CD4-positive, alpha-beta T cell treated with Interleukin-6 for 4 hours (primary cell): ENCODE measurements at regions not wholly inside any gene's neighbourhood (a gene's known extent, or its start where the extent isn't known, plus 50 kb on each side); places are given as distances from the start of the nearest gene placed in this dataset.
A peak's percentile ranks its signal among the peaks of the same experiment; 100 is the strongest.

Experiments used
- DNase-seq: peaks from one replicate; pipeline ENCODE4 v3.0.0-alpha.2; 2020; ENCODE audit warnings: mixed read lengths

DNA sequence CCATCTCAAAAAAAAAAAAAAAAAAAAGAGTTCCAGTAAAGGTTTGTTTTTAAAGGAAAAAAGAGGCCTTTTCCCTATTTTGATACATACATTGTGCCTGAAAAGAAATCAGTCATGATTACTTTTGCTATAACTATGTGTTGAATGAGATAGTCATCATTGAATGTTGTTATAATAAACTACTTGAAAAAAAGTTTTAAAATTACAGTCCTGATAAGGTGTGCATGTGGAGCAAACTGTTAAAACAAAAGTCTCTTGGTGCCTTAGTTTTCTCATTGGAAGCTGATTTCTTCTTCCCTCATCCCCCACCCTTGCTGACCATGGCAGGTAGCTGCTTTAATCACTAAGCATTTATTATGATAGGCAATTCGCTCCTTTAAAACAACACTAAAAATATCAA, 172.3 kb upstream of the TBCA start:
- DNase-seq = no peak

DNA sequence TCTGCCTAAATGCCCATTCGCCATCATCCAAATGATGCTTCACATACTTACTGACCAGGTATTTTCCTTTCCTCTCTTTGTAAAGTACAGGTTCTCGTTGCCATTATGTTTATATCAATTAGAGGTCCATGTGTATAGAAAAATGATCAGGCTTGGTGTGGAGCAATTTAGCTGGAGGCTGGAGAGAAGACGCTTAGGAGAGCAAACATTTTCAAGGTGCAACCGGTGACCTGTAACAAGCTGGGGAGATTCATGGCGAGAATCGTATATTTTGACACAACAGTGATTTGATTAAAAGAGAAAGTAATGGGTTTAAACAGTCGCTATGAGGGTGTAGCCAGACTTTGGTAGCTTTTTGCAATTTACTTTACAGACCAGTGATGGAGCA, 170.9 kb upstream of the TBCA start:
- no peak for DNase-seq

DNA sequence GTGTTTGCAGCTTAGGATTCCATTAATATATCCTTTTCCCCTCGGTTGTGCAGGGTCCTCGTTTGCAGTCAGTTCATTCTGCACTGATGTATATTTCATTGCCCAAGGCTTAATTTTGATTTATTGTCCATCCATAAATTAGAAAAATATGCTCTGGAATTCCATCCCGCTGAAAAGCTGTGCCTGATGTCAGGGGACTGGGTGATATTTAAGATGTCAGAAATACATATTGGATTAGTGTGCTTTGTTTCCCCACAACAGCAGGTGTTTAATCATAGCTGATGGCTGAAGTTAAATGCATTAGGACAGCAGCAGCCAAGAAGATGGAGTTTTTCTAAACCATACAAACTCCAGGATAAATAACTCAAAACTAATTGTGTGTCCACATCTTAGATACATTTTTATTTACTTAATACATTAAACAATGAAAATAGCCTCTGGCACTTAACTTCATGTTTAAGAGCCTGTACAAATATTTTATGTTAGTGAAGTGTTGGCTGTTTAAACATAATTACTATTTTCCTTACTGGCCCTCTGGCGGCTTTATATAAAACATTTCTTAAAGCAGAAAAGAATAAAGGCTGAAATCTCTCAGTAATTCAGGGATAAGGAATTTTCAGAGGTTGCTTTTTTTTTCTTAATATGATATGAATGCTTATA, 170.4 kb upstream of the TBCA start:
- no peak for DNase-seq

DNA sequence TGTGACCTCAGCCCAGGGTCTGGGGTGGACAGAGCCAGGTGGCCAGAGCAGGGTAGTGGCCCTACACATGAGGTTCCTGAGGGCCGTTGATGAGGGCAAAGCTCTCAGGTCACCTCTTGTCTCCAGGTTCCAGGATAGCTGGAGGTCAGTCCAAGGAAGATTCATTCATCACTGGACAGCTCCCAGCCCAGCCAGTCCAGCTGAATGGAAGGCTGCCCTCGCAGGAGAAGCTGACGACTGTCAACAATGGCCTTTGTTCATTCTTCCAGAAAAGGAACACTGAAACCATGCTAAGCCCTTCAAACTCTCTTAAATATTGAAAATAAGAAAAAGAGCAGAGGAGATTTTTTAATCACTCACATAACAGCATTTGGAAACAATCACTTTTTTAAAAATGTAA, 169.7 kb upstream of the TBCA start:
- no peak for DNase-seq

DNA sequence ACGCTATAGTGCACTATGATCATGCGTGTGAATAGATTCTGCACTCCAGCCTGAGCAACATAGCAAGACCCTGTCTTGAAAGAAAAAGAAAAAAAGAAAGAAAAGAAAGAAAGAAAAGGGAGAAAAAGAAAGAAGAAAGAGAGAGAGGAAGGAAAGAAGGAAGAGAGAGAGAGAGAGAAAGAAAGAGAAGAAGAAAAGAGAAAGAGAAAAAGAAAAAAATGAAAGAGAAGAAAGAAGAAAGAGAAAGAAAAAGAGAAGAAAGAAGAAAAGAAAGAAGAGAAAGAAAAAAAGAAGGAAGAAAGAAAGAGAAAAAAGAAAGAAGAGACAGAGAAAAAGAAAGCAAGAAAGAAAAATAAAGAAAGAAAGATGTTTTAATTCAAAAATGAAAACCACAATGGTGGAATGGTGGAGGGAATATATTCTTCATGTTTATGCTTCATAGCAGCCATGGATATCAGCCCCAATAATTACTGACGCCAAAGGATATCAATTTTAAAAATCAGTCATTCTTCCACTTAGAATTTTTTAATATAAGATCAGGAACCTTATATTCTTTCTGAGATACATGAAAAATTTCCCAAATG, 168.7 kb upstream of the TBCA start:
- DNase-seq = no peak

DNA sequence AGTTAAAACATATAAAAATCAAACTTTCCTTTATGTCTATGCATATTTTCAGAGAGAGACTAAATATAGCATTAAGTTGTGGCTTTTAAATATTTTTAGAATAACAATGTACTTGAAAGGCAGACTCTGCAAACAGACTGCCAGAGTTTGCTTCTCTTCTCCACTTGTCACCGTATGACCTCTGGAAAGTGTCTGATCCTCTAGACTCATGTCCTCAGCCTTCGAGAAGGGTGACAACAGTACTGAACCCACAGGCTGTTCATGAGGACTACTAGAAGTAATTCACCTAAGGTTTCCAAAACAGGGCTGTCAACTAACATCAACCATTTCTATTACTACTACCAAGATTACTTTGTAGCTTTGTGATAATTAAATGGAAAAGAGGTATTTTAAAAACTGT, 167.7 kb upstream of the TBCA start:
- DNase-seq = no peak

DNA sequence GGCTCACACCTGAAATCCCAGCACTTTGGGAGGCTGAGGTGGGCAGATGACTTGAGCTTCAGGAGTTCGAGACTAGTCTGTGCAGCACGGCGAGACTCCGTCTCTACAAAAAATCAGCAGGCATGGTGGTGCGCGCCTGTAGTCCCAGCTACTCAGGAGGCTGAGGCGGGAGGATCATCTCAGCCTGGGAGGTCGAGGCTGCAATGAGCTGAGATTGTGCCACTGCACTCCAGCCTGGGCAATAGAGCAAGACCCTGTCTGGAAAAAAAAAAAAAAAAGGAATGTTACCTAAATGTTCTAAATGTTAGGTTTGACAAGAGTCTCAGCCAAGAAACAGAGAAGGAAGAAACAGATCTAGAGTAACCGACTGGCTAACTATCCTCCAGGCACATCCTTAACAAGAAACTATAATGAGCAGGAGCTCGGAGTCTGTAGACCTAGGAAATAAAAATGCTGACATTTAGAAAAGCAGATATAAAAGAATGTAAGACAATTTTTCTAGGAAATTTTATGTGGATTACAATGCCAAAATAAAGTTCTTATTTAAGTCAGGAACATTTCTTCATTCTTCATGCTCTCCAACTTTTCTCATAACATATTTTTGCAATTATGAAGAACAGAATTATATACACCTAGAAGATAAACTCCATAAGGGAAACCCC, 166.6 kb upstream of the TBCA start:
- DNase-seq = no peak

DNA sequence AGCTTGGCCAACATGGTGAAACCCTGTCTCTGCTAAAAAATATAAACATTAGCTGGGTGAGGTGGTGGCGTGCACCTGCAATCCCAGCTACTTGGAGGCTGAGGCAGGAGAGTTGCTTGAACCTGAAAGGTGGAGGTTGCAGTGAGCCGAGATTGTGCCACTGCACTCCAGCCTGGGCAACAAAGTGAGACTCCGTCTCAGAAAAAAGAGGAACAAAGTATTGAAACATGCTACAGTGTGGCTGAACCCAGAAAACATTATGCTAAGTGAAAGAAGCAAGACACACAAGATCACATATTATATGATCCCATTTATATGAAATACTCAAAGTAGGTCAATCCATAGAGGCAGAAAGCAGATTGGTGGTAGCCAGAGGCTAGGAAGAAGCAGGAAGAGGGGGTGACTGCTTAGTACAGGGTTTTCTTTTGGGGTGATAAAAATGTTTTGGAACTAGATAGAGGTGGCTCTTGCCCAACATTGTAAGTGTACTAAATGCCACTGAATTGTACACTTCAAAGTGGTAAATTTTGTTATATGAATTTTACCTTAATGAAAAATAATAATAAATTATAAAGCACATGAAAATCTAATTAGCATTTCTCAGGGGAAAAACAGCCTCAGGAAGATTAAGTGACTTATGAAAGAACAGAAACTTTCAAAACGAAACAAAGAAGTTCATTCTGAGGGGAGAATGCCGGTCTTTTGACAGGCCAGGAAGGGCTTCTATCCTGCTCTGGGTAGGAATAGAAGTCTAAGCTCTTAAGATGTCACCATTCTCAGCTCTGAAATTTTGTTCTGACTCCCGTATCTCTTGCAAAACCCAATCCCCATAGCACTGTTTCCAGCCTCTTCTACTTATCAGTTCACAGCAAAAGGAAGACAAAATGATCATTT, 161.1 kb upstream of the TBCA start:
- DNase-seq = no peak

DNA sequence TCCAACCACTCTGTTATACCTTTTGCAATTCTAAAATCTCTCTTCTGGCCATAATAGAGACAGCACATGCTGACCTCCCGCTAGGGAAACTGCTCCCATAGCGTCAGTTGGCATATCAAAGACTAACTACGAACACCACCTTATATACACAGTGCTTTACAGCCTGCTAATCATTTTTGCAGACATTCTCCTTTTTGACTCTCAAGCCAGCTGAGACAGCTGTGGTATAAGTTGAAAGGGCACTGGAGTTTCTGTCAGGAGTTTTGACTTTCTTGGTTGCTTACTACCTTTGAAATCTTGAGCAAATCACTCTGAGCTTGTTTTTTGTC, 160.2 kb upstream of the TBCA start:
- DNase-seq = no peak

DNA sequence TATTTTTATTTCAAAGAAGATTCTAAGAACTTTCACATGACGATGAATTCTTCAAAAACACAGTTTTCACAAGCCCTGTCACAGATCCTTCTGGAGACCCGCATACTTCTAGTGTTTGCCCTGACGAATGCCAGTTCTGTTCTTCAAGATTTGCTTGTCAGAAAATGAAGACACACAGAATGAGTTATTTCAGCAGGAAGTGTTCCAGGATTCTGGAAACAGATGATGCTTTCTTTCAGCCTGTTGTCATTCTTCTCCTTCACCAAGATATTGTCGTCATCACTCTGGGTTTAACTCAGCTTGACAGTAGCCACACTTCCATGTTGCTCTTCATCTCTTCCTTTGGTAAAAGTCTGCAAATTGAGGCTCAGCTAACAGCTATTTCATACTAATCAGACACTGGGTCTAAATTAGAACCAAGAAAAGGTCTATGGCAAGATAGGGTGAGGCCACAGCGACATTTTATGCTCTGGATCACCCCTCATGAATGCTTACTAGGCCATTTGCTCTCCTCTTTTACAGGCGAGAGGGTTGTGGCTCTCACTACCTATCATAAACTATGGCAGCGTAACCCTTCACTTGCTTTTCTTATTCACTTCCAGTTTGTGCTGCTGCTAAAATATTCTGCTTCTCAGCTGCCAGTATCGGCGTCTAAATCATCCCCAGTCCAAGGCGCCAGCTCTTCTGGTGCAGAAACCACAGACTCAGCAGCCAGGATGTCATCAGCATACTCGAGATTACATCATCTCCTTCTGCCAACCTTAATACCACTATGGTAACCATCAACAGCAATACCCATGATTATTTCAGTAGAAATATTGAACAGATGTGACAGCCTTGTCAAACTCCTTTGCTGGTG, 159.6 kb upstream of the TBCA start:
- peak; percentile 24 for DNase-seq

DNA sequence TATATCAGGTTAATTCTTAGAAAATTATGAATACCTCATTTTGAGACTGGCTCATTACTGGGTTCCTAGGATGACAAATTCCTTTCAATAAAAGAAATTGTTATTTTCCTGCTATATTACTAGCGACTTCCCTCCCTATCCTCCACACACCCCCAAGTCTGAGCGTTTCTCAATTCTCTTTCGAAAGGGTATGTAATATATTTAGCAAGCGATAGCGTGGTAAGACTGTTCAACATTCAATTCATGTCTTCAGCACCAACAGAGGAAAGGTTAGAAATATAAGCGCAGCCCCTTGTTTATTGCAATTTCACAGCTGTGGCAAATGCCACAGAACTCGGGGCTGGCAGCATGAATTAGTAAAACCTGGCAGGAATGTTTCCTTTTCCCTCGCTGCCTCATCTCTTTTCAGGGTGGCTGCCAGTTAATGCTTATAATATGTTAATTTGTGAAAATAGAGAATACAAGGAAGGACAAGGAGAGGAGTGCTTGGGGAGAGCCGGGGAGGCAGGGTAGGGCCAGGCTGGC, 152.7 kb upstream of the TBCA start:
- DNase-seq = no peak

DNA sequence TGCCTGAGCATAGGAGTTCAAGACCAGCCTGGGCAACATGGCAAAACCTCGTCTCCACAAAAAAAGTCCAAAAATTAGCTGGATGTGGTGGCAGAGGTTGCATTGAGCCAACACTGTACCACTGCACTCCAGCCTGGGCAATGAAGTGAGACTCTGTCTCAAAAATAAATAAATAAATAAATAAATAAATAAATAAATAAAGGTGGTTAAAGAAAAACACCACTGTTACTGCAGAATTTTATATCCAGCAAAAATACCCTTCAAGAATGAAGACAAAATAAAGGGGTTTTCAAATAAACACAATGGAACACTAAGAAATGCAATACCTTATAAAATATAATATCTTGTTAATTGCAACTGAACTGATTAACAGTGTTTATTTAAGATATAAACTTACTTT, 150.2 kb upstream of the TBCA start:
- DNase-seq = no peak

DNA sequence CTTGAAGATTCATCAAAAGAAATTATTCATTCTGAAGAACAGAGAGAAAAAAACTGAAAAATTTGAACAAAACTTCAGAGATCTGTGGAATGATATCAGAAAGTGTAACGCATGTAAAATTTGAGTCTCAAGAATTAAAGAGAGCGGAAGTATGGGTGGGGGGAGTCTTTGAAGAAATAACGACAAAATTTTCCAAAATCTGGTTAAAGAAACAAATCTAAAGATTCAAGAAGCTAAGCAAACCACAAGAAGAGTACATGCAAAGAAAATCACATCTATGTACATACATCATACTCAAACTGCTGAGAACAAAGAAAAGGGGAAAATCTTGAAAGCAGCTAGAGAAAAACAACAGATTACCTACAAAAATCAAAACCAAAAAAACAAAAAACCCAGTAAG, 149.4 kb upstream of the TBCA start:
- DNase-seq = no peak

DNA sequence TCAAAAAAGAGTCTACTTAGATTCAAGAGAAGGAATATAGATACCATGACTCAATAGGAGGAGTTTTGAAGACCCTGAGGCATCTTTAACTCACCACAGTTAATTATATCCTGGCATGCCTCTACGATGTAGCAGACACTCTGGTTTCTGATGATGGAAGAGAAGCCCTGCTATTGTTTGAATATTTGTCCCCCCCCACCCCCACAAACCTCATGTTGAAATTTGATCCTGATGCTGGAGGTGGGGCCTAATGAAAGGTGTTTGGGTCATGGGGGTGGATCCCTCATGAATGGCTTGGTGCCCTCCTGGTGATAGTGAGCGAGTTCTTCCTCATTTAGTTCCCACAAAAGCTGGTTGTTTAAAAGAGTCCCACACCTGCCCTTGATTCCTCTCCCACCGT, 147.9 kb upstream of the TBCA start:
- DNase-seq = no peak

DNA sequence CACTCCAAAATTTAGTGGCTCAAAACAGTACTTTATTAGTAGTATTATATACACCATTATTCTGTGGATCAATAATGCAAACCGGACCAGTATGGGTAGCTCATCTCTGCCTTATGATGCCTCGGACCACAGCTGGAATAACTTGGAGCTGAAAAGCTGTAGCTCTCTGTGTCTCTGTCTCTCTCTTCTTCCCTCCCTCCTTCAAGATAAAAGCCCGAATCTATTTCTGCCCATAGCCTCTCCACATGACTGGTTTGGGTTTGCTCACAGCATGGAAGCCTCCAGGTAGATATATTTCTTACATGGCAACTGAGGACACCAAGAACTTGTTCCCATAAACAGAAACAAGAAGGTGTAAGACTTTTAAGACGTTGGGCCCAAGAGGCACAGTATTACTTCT, 147.5 kb upstream of the TBCA start:
- DNase-seq = no peak

DNA sequence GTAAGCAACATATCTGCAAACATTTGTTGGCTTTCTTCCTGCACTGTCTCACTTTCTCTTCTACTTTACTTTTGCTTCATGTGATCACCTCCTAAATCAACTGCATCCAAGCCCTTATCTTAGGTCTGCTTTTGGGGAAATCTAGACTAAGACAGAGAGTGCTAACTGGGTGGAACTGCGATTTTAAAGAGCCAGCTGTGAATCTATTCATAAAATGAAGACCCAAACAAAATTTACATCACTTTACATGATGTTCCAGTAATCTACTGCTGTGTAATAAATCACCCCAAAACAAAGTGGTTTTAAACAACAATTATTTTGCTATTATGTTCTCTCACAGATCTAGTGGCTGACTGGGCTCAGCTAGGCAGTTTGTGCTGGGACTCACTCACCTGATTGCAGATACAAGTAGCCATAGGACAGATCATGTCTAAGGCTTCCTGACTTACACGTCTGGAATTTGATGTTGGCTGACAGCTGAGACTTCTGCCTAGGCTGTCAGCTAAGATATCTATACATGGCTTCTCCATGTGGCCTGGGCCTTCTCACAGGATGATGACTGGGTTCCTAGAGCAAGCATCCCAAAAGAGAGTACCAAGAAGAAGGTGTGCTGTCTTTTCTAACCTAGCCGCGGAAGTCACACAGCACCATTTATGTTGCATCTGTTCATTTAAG, 145.1 kb upstream of the TBCA start:
- no peak for DNase-seq

DNA sequence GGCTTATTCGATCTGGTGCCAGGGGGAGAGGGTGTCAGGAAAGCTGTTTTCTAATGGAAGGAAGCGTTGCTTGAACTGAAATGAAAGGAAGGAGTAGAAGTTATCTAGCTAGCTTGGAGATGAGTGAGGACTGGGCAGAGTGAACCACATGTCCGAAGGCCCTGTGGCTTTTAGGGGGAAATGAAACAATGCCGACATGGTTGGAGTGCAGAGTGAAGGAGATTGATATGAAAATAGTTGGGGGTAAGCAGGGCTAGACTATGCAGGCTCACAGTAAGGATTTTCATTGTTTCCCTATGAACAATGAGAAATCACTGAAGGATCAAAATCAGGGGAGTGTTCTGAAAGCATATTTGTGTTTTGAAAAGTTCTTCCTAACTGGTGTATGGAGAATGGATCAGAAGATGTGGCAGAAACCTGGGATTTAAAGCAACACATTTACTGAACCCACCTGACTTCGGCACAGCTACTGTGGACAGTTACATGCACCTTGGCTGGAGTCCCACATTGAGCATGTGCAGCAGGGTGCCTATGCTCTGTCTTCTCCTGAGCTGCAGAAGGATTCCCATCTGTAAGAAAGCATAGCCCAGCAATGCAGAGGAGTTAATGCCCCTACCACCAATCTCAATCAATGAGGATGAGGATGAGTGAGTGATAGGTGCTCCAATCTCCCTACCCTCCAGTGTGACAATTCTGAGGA, 144.4 kb upstream of the TBCA start:
- DNase-seq = no peak

DNA sequence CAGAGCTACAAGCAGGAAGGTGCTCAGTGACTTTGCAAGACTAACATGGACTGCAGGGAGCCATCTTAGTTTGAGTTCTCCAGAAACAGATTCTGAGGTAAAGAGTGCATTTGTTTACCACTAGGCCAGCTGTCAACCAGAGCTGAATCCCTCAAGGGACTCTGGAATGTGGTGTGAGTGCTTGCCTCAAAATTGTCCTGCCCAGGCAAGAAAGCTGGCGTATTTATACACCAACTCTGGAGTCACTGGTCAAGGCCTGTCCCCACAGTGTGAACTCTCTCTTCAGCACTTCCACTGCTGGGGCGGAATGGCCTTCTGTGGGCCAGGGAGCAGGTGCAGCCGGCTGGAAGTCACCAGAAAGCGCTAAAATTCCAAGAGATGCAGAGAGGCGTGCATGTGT, 139.2 kb upstream of the TBCA start:
- no peak for DNase-seq

DNA sequence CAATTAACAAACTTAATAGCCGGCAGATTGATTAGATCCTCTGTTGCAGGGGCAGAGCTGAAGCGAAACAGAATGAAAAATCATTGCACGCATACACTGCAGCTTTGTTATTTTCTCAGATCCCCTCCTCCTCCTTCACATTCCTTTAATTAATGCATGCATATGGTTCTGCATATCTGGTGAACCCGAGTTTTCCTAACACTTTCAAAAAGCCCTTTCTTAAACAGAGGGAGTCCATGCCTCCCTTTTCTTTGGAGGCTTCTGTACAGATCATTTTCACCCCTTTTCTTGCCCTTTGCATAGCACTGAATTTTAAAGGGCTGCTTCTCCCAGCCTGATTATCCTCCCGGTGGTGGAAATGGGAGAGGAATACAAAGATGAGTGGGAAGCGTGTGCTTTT, 136.6 kb upstream of the TBCA start:
- DNase-seq = no peak

DNA sequence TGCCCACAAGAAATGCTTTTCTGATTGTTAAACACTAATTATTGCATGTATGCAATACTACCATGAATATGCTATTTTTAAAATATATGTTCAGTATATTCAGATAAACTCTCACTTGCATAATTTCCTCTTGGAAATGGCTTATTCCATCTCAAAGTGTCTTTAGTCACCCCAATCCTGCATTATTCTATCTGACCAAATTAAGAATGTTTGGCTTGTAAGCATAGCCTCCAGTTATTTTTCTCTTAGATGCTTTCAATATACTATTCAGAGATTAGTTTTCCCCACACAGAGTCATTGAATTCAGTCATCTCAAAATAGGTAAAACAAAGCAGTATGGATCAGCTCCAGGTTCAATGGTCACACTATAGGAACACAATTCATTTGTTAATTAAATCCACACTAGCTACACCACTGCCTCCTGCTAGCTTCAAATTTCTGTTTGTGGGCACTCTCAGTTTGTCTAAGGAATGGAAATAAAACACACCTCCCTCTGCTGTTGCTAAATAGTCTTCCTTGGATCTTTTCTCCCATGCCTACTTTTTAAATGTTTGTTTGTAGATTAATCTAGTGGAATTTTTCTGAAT, 134.6 kb upstream of the TBCA start:
- no peak for DNase-seq

DNA sequence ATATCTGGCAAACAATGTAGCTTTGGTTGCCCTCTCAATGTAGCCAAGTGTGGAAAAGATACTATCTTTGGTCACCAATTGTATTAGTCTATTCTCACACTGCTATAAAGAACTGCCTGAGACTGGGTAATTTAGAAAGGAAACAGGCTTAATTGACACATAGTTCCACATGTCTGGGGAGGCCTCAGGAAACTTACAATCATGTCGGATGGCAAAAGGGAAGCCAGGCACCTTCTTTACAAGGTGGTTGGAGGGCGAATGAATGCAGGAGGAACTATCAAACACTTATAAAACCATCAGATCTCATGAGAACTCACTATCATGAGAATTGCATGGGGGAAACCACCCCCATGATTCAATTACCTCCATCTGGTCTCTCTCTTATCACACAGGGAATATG, 133.1 kb upstream of the TBCA start:
- DNase-seq = no peak
